HAP-1 (cell line): ENCODE measurements at regions not wholly inside any gene's neighbourhood (a gene's known extent, or its start where the extent isn't known, plus 50 kb on each side); places are given as distances from the start of the nearest gene placed in this dataset.

Experiments
- DNase-seq, 2 experiments: peaks; one replicate each; pipeline ENCODE4 v3.0.0-alpha.2; 2016 to 2020; ENCODE audit warnings: low spot score in 2 of 2
- H3K27me3 ChIP-seq: fragments of 250-450 bp; sonication (Bioruptor Pico); 2 replicates; pipeline ENCODE4 v1.5.1; 2020; ENCODE audit warnings: low read depth, mild to moderate bottlenecking, moderate library complexity
- H3K36me3 ChIP-seq: fragments of 250-450 bp; sonication (Bioruptor Pico); replicated peaks from 2 replicates; pipeline ENCODE4 v1.5.1; 2020; ENCODE audit warnings: mild to moderate bottlenecking
- H3K4me1 ChIP-seq: fragments of 250-450 bp; sonication (Bioruptor Pico); 2 replicates; pipeline ENCODE4 v1.5.1; 2020; ENCODE audit warnings: mild to moderate bottlenecking
- H3K4me3 ChIP-seq: fragments of 250-450 bp; sonication (Bioruptor Pico); 2 replicates; pipeline ENCODE4 v1.5.1; 2020; ENCODE audit warnings: mild to moderate bottlenecking, moderate library complexity
- H3K9me3 ChIP-seq: fragments of 250-450 bp; sonication (Bioruptor Pico); 2 replicates; pipeline ENCODE4 v1.5.1; 2020; ENCODE audit warnings: mild to moderate bottlenecking, moderate library complexity
- in situ Hi-C: fragments of 300-500 bp; cut with MboI; formaldehyde crosslinking; loops from 3 replicates; pipeline ENCODE4 v1.14.3; 2020; ENCODE audit warnings: low sequenced_read_pairs, inconsistent platforms, mixed read lengths

DNA sequence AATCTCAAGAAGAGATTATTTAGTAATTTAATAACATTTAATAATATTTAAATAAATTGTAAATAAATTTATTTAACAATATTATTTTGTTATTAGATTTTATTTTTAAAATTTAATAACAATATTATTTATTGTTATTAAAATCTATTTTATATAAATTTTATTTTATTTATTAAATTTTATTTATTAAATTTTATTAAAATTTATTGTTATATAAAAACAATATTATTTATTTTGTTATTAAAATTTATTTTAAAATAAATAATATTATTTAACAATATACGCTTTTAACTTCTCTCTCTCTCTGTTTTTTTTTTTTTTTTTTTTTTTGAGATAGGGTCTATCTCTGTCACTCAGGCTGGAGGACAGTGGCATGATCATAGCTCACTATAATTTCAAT, 347.1 kb upstream of the LRRC7 start:
- H3K27me3 ChIP-seq: no peaks in the 10 kb centered on the region
- in situ Hi-C loops: no loop called here
- H3K4me1 ChIP-seq: no peaks in the 10 kb centered on the region

DNA sequence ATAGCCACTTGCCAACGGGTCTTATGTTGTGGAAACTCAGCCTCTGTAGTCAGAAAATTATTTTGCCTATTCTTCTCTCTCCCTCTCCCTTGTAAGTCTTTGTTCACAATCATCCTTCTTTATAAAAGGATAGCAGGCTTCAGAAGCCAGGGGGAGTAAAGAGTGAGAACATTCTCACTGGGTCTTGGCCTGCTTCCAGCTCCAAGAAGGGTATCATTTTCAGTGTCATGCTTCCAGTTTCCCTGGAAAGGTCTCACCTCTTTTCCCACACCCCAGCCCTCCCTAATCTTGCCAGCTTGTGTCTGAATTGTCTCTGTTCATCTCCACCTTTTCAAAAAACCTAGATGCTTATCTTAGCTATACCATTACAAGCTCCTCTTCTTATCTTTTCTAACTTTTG, 346.2 kb upstream of the LRRC7 start:
- Histone ChIP-seq H3K36me3 (no peaks in the 10 kb centered on the region), H3K9me3 (no peaks in the 10 kb centered on the region), H3K27me3 (no peaks in the 10 kb centered on the region), H3K4me3 (no peak overlapping the region), H3K4me1 (no peaks in the 10 kb centered on the region)
- in situ Hi-C loops: no loop called here
- DNase-seq: peak; percentile 48 to 64

More for the DNA sequence above, 347.1 kb upstream of the LRRC7 start:
- no peak overlapping the region for H3K4me3 ChIP-seq
- no peaks in the 10 kb centered on the region for H3K36me3 ChIP-seq
- no peak for DNase-seq
- H3K9me3 ChIP-seq: no peaks in the 10 kb centered on the region

GRCh38 chr1:69223156-69223555, 344.6 kb upstream of the LRRC7 start:
- no peaks in the 10 kb centered on the region for H3K9me3 ChIP-seq
- H3K27me3 ChIP-seq: no peaks in the 10 kb centered on the region
- no peaks in the 10 kb centered on the region for H3K36me3 ChIP-seq
- H3K4me3 ChIP-seq: no peak overlapping the region
- DNase-seq: no peak
- H3K4me1 ChIP-seq: no peaks in the 10 kb centered on the region
- in situ Hi-C loops: no loop called here

DNA sequence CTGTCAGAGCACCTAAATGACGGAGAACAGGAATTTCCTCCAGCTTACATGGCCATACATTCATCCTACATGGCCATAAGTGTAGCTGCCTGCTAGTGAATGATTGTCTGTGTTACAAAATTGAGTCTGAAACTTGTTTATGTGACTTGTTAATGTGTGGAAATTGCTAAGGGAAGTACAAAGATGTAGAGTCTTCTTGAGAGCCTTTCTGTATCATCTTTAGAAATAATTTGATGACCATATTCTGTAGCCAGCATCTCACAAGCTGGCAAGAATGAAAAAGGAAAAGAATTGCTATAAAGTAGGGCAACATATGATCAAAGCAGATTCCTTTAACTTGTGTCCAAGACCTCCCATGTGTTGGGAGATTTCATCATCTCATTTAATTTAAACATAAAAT, 339.2 kb upstream of the LRRC7 start:
- H3K4me3 ChIP-seq: no peak overlapping the region
- no peaks in the 10 kb centered on the region for H3K27me3 ChIP-seq
- H3K36me3 ChIP-seq: no peaks in the 10 kb centered on the region
- DNase-seq: no peak
- no peaks in the 10 kb centered on the region for H3K4me1 ChIP-seq
- H3K9me3 ChIP-seq: no peaks in the 10 kb centered on the region
- in situ Hi-C loops: no loop called here

GRCh38 chr1:69230208-69230607, 337.5 kb upstream of the LRRC7 start:
- in situ Hi-C loops: no loop called here
- Histone ChIP-seq H3K4me3 (no peak overlapping the region), H3K36me3 (no peaks in the 10 kb centered on the region)

GRCh38 chr1:69233463-69233862, 334.3 kb upstream of the LRRC7 start:
- Histone ChIP-seq H3K4me3 (no peak overlapping the region), H3K27me3 (no peaks in the 10 kb centered on the region), H3K9me3 (no peaks in the 10 kb centered on the region), H3K36me3 (no peaks in the 10 kb centered on the region), H3K4me1 (no peaks in the 10 kb centered on the region; the same call in 1 of the 2 replicates)
- in situ Hi-C loops: no loop called here
- no peak for DNase-seq

More at GRCh38 chr1:69230208-69230607, 337.5 kb upstream of the LRRC7 start:
- Histone ChIP-seq H3K4me1 (no peaks in the 10 kb centered on the region), H3K9me3 (no peaks in the 10 kb centered on the region), H3K27me3 (no peaks in the 10 kb centered on the region)
- no peak for DNase-seq

DNA sequence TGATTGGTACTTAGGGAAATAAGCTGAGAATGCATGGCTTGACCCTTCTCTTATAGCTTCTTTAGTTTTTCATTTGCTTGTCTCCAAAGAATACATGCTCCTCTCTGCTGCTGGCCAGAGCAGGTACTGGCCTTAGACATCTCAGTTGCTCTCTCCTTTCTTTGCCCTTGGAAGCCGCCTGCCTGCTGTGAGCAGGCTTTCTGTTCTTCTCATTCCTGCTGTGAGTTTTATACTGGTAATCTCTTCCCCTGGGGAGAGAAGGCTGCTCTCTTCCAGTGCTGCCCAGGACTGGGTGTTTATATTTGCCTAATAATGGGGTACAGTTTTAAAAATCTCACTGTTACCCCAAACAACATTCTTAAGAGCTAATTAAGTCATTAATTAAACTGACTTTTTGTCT, 323.5 kb upstream of the LRRC7 start:
- DNase-seq: no peak
- H3K9me3 ChIP-seq: no peaks in the 10 kb centered on the region
- H3K36me3 ChIP-seq: no peaks in the 10 kb centered on the region
- H3K27me3 ChIP-seq: no peaks in the 10 kb centered on the region
- no peak overlapping the region for H3K4me3 ChIP-seq
- H3K4me1 ChIP-seq: no peaks in the 10 kb centered on the region
- in situ Hi-C loops: no loop called here

DNA sequence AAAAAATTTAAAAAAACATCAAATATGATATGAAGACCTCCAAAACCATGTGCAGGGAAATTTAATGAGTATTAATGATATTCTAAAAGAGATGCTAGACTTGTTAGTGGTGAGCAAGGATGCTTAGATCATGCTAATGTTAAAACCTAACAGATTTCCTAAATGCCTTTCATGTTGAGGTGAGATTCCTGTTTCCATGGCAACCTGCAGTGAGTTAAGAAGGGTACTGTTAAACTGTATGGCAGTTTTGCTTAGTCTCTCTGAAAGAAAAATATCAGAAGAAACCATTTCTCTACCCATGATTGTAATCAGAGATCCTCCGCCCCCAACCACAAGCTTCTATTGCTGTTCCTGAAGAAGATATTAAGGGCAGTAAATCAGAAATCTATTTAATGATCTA, 321.6 kb upstream of the LRRC7 start:
- H3K4me1 ChIP-seq: no peaks in the 10 kb centered on the region
- in situ Hi-C loops: no loop called here
- no peaks in the 10 kb centered on the region for H3K9me3 ChIP-seq
- H3K27me3 ChIP-seq: no peaks in the 10 kb centered on the region
- no peaks in the 10 kb centered on the region for H3K36me3 ChIP-seq
- DNase-seq: no peak
- H3K4me3 ChIP-seq: no peak overlapping the region

GRCh38 chr1:69246710-69247109, 321.0 kb upstream of the LRRC7 start:
- H3K36me3 ChIP-seq: no peaks in the 10 kb centered on the region
- no peak overlapping the region for H3K4me3 ChIP-seq
- H3K4me1 ChIP-seq: no peaks in the 10 kb centered on the region
- in situ Hi-C loops: no loop called here
- no peak for DNase-seq
- H3K9me3 ChIP-seq: no peaks in the 10 kb centered on the region
- no peaks in the 10 kb centered on the region for H3K27me3 ChIP-seq

DNA sequence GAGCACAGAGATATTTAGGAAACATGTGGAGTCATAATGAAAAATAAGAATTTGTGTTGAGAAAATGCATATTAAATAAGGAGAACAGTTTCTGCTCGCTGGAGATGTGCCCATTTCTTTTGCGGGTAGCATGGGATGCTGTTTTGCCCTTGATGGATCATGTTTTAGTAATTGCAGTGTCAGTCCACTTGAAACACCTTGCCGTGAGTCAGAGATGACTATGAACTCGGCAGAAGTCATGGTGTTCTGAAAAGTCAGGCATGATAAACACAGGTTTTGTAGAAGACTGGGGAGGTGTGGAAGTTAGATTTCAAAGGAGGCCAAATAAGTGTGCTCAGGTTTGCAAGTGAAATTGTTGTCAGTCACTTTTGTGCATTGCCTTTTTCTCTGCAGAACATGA, 315.0 kb upstream of the LRRC7 start:
- in situ Hi-C loops: no loop called here
- DNase-seq: no peak
- Histone ChIP-seq H3K4me3 (no peak overlapping the region), H3K9me3 (no peaks in the 10 kb centered on the region), H3K27me3 (no peaks in the 10 kb centered on the region), H3K4me1 (no peaks in the 10 kb centered on the region), H3K36me3 (no peaks in the 10 kb centered on the region)

DNA sequence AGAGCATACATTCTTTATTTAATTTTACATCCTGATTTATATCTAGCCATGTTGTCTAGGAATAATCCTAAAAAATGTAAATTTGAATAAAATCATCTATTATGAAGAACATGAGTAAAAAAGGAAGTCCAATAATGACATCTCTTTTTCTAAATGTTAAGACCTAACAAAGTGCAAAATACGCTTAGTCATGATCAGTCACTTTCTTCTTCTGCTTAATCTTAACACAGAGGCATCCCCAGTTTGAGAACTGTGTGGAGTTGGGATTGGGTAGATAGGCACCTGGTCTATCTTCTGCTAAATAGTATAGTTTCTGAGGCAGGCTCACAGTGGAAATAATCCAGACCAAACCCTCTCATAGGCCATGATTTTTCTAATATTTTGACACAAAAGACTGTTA, 311.7 kb upstream of the LRRC7 start:
- Histone ChIP-seq H3K4me1 (no peaks in the 10 kb centered on the region), H3K36me3 (no peaks in the 10 kb centered on the region), H3K4me3 (no peak overlapping the region), H3K27me3 (no peaks in the 10 kb centered on the region), H3K9me3 (no peaks in the 10 kb centered on the region)
- DNase-seq: no peak
- in situ Hi-C loops: no loop called here

DNA sequence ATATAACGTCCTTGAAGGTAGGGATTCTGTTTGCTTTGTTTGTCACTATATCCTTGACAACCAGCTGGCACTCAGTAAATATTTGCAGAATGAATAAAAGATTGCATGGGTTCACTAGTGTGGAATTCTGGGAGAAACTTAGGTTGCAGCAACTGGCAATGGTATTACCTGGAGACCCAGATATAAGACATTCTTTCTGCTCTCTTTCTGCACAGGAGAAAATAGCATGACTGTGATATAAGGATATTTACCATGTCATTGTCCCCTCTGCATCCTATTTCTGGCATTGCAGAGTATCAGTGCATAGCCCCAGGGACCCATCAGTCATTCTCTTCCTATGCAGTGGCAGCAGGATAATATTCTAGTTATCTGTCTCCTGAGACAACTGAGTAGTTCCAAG, 308.9 kb upstream of the LRRC7 start:
- Histone ChIP-seq H3K9me3 (no peaks in the 10 kb centered on the region), H3K27me3 (no peaks in the 10 kb centered on the region), H3K4me3 (no peak overlapping the region), H3K36me3 (no peaks in the 10 kb centered on the region), H3K4me1 (0 out of 2 replicates have a peak, but pooled peaks cover 4% of the 10 kb centered on the region)
- in situ Hi-C loops: no loop called here
- no peak for DNase-seq

DNA sequence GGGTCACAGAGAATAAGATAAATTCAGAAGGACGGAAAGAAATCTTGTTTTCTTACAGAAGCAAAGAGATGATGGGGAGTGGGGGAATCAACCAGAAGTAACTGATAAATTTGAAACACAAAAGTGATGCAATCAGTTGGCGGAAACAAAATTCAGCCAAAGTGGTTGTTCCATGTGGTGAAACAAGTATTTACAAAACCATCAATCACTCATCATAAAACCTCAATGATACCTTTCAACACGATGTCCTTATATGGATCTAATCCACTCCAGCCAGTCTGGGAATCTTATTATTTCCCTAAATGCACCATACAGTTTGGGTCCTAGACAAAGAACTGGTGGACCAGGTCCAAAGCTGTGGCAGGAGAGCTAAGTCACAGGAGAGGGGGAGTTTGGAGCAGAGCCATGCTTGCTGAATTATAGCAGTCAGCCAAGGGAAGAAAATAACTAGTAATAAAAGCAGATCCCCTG, 303.8 kb upstream of the LRRC7 start:
- DNase-seq: peak; percentile 69 to 74
- H3K4me1 ChIP-seq: peaks cover 10% of the 10 kb centered on the region
- H3K4me3 ChIP-seq: no peak overlapping the region

GRCh38 chr1:69269491-69269890, 298.2 kb upstream of the LRRC7 start:
- H3K9me3 ChIP-seq: no peaks in the 10 kb centered on the region
- in situ Hi-C loops: no loop called here
- H3K4me1 ChIP-seq: peaks cover 14% of the 10 kb centered on the region
- no peaks in the 10 kb centered on the region for H3K27me3 ChIP-seq
- no peaks in the 10 kb centered on the region for H3K36me3 ChIP-seq
- H3K4me3 ChIP-seq: no peak overlapping the region
- peak; percentile 8 to 23 for DNase-seq

More for the DNA sequence above, 303.8 kb upstream of the LRRC7 start:
- no peaks in the 10 kb centered on the region for H3K9me3 ChIP-seq
- in situ Hi-C loops: no loop called here
- H3K27me3 ChIP-seq: no peaks in the 10 kb centered on the region
- H3K36me3 ChIP-seq: no peaks in the 10 kb centered on the region

GRCh38 chr1:69271587-69272125, 296.1 kb upstream of the LRRC7 start:
- Histone ChIP-seq H3K4me3 (no peak overlapping the region), H3K9me3 (no peaks in the 10 kb centered on the region), H3K4me1 (peaks cover 18% of the 10 kb centered on the region), H3K36me3 (no peaks in the 10 kb centered on the region), H3K27me3 (no peaks in the 10 kb centered on the region)
- no peak for DNase-seq
- in situ Hi-C loops: no loop called here
